ENCODE measurements at regions not wholly inside any gene's neighbourhood (a gene's known extent, or its start where the extent isn't known, plus 50 kb on each side); places are given as distances from the start of the nearest gene placed in this dataset.

DNA sequence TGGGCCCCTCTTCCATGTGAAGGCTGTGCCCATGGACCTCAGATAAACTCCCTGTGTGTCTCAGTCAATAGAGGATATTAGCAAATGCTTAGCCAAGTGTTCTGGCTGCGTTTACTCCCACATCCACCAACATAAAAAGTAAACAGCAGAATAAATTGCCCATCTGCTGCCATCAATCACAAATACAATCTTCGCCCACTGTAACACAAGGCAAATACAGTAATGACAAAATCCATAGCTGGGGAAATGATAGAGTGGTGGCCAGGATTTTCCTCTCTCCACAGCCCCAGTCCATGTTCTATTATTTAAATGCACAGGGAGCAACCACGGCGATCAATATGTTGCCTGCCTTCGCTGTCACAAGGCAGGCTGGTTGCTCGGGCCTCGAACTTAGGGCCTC is 376.5 kb downstream of the UQCRFS1 start:
- TF ChIP-seq CEBPB (IDR thresholded peaks at IDR 0.05) (no peak), TAF1 (IDR thresholded peaks at IDR 0.05; ENCODE audit: low read depth) (no peak), CREB1 (IDR thresholded peaks at IDR 0.05; ENCODE audit: low read depth) (no peak), YY1 (IDR thresholded peaks at IDR 0.05; ENCODE audit: low read depth) (no peak), TCF12 (IDR thresholded peaks at IDR 0.05; ENCODE audit: low read depth) (no peak), FOXM1 (IDR thresholded peaks at IDR 0.05; ENCODE audit: borderline replicate concordance, low read depth) (no peak), ZBTB7A (IDR thresholded peaks at IDR 0.05; ENCODE audit: low read depth) (no peak), EGR1 (IDR thresholded peaks at IDR 0.05) (no peak)
- TF ChIP-seq, protein P1, sequence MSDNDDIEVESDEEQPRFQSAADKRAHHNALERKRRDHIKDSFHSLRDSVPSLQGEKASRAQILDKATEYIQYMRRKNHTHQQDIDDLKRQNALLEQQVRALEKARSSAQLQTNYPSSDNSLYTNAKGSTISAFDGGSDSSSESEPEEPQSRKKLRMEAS (IDR thresholded peaks at IDR 0.05), result no peak
- TF ChIP-seq, protein P2, sequence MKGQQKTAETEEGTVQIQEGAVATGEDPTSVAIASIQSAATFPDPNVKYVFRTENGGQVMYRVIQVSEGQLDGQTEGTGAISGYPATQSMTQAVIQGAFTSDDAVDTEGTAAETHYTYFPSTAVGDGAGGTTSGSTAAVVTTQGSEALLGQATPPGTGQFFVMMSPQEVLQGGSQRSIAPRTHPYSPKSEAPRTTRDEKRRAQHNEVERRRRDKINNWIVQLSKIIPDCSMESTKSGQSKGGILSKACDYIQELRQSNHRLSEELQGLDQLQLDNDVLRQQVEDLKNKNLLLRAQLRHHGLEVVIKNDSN (IDR thresholded peaks at IDR 0.05), result no peak

Measured in Ishikawa (cell line).